NCI-H2107 (cell line): ENCODE measurements at regions not wholly inside any gene's neighbourhood (a gene's known extent, or its start where the extent isn't known, plus 50 kb on each side); places are given as distances from the start of the nearest gene placed in this dataset.
"Not testable (repeated sequence)": the region's sequence is repeated elsewhere in the genome, so short reads cannot be mapped to it uniquely, and the experiment has no call there.

Experiments
- DNase-seq: peaks from one replicate; lab custom pipeline; 2025; lab: John Stamatoyannopoulos, UW

GRCh38 chrX:113512700-113513395 is 672.2 kb upstream of the AMOT start:
- no peak for DNase-seq

GRCh38 chrX:113510586-113510985 is 670.0 kb upstream of the AMOT start:
- no peak for DNase-seq

- DNase-seq: no peak
Observed at GRCh38 chrX:113492895-113493294, 652.3 kb upstream of the AMOT start.

GRCh38 chrX:113473418-113473817 is 632.8 kb upstream of the AMOT start:
- DNase-seq: no peak

- not testable (repeated sequence) for DNase-seq
Observed at GRCh38 chrX:113473015-113473414, 632.4 kb upstream of the AMOT start.

GRCh38 chrX:113470166-113470565 is 629.5 kb upstream of the AMOT start:
- DNase-seq: no peak

GRCh38 chrX:113457719-113458118 is 617.1 kb upstream of the AMOT start:
- no peak for DNase-seq

- DNase-seq: no peak
Observed at GRCh38 chrX:113455582-113455981, 615.0 kb upstream of the AMOT start.

- no peak for DNase-seq
Observed at GRCh38 chrX:113429011-113429410, 588.4 kb upstream of the AMOT start.

GRCh38 chrX:113422323-113422722 is 581.7 kb upstream of the AMOT start:
- no peak for DNase-seq

GRCh38 chrX:113421432-113421831 is 580.8 kb upstream of the AMOT start:
- no peak for DNase-seq

GRCh38 chrX:113412106-113412505 is 571.5 kb upstream of the AMOT start:
- DNase-seq: no peak

- no peak for DNase-seq
Observed at GRCh38 chrX:113408843-113409242, 568.2 kb upstream of the AMOT start.

GRCh38 chrX:113400193-113400704 is 559.6 kb upstream of the AMOT start:
- DNase-seq: no peak

GRCh38 chrX:113399506-113400192 is 559.0 kb upstream of the AMOT start:
- DNase-seq: no peak

GRCh38 chrX:113392355-113392754 is 551.7 kb upstream of the AMOT start:
- no peak for DNase-seq

- DNase-seq: no peak
Observed at GRCh38 chrX:113391875-113392274, 551.2 kb upstream of the AMOT start.

- DNase-seq: no peak
Observed at GRCh38 chrX:113390531-113390930, 549.9 kb upstream of the AMOT start.

- DNase-seq: no peak
Observed at GRCh38 chrX:113389846-113390245, 549.2 kb upstream of the AMOT start.

- DNase-seq: no peak
Observed at GRCh38 chrX:113384628-113385027, 544.0 kb upstream of the AMOT start.

- not testable (repeated sequence) for DNase-seq
Observed at GRCh38 chrX:113373421-113373820, 532.8 kb upstream of the AMOT start.

GRCh38 chrX:113370006-113370405 is 529.4 kb upstream of the AMOT start:
- no peak for DNase-seq

- no peak for DNase-seq
Observed at GRCh38 chrX:113369056-113369455, 528.4 kb upstream of the AMOT start.

GRCh38 chrX:113353134-113353533 is 512.5 kb upstream of the AMOT start:
- DNase-seq: no peak
